ENCODE measurements at regions not wholly inside any gene's neighbourhood (a gene's known extent, or its start where the extent isn't known, plus 50 kb on each side); places are given as distances from the start of the nearest gene placed in this dataset.

DNA sequence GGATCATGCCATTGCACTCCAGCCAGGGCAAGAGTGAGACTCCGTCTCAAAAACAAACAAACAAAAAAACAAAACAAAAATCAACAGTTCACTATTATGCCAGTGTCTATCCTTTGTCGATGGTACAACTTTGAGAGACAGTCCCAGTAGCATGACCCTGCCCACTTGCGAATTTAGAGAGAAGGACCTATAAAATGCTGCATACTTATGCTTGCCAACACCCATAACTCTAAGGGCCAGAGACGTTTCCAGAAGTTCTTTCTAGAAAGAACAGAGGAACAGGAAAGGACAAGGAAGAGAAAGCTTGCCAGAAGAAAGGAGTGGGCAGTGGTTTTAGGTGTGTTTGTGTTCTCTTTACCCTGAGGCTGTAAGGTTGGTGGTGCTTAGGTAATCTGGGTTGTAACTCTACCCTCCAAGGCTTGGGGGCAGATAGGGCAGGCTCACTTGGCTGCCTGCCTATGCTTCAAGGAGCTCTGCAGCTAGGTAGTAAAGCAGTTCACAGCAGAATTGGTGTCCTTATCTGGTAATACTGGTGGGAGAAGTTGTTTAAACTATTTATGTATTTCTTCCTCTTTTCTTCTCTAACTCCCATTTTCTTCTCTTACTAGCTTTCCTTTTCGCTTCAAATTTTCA is 50.6 kb upstream of the SPPL2A start:
- CTCF ChIA-PET = interaction anchor here (0.5 kb wide), 1 partner anchor 141 kb away, joined by 3 read pairs; no protein-coding TSS in a partner anchor

More for the DNA sequence above, 50.6 kb upstream of the SPPL2A start:
- POLR2A ChIA-PET = no interaction called here
- Mint-ChIP-seq H3K27me3 (peaks cover 6% of the 10 kb centered on the region), H3K27ac (no peak overlapping the region), H3K9me3 (no peaks in the 10 kb centered on the region), H3K36me3 (ENCODE audit: low read depth) (no peaks in the 10 kb centered on the region), H3K4me3 (no peak overlapping the region), H3K4me1 (no peaks in the 10 kb centered on the region)
- no peak for ATAC-seq (ENCODE audit: low read depth)
- intact Hi-C loops (cut with micrococcal nuclease) = no loop called here
- no peak for DNase-seq
- TF ChIP-seq, protein P1, sequence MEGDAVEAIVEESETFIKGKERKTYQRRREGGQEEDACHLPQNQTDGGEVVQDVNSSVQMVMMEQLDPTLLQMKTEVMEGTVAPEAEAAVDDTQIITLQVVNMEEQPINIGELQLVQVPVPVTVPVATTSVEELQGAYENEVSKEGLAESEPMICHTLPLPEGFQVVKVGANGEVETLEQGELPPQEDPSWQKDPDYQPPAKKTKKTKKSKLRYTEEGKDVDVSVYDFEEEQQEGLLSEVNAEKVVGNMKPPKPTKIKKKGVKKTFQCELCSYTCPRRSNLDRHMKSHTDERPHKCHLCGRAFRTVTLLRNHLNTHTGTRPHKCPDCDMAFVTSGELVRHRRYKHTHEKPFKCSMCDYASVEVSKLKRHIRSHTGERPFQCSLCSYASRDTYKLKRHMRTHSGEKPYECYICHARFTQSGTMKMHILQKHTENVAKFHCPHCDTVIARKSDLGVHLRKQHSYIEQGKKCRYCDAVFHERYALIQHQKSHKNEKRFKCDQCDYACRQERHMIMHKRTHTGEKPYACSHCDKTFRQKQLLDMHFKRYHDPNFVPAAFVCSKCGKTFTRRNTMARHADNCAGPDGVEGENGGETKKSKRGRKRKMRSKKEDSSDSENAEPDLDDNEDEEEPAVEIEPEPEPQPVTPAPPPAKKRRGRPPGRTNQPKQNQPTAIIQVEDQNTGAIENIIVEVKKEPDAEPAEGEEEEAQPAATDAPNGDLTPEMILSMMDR (IDR thresholded peaks at IDR 0.05) = no peak
